Lung (tissue), 11 donors: ENCODE measurements at regions not wholly inside any gene's neighbourhood (a gene's known extent, or its start where the extent isn't known, plus 50 kb on each side); places are given as distances from the start of the nearest gene placed in this dataset.

Source experiments
- ATAC-seq: fragments of 200-7000 bp; cut with Tn5 transposase; one replicate; pipeline ENCODE4 v1.9.1; 2020; ENCODE audit warnings: moderate number of reproducible peaks; ENCODE audit not compliant: insufficient read depth, low FRiP score
- DNase-seq, 3 donors: peaks; one replicate each; pipeline ENCODE4 v3.0.0-alpha.2; 2013 to 2017
- H3K27ac ChIP-seq, 2 donors: one replicate each; pipeline ENCODE4 v1.5.1; 2013; ENCODE audit warnings: mild to moderate bottlenecking in 2 of 2, moderate library complexity in 2 of 2, control low read depth in 1 of 2, inconsistent platforms in 1 of 2, low read depth in 1 of 2, low read length in 1 of 2
- H3K27me3 ChIP-seq, 3 donors: one replicate each; pipeline ENCODE4 v1.5.1; 2013; ENCODE audit warnings: low read length in 2 of 3; ENCODE audit not compliant: control insufficient read depth in 3 of 3, insufficient read depth in 3 of 3
- H3K36me3 ChIP-seq, 4 donors: one replicate each; pipeline ENCODE4 v1.5.1; 2013; ENCODE audit warnings: low read length in 4 of 4, mild to moderate bottlenecking in 1 of 4, moderate library complexity in 1 of 4; ENCODE audit not compliant: control insufficient read depth in 4 of 4, insufficient read depth in 4 of 4
- H3K4me1 ChIP-seq, 5 donors: one replicate each; pipeline ENCODE4 v1.5.1; 2013; ENCODE audit warnings: low read length in 5 of 5, mild to moderate bottlenecking in 2 of 5, moderate library complexity in 1 of 5; ENCODE audit not compliant: control insufficient read depth in 5 of 5, insufficient read depth in 5 of 5
- H3K4me3 ChIP-seq: one replicate; pipeline ENCODE4 v1.5.1; 2013; ENCODE audit warnings: mild to moderate bottlenecking, control low read depth, moderate library complexity
- H3K9ac ChIP-seq, 2 donors: one replicate each; pipeline ENCODE4 v1.5.1; 2013; ENCODE audit warnings: low read length in 2 of 2, control low read depth in 1 of 2; ENCODE audit not compliant: insufficient read depth in 1 of 2
- H3K9me3 ChIP-seq, 4 donors: one replicate each; pipeline ENCODE4 v1.5.1; 2013; ENCODE audit warnings: low read length in 3 of 4, mild to moderate bottlenecking in 1 of 4, moderate library complexity in 1 of 4; ENCODE audit not compliant: control insufficient read depth in 4 of 4, insufficient read depth in 3 of 4
- CTCF ChIP-seq: IDR thresholded peaks from 2 replicates; pipeline ENCODE4 v1.5.1; 2012; ENCODE audit warnings: mild to moderate bottlenecking; ENCODE audit errors: control extremely low read depth, extremely low read depth
- WGBS, 2 donors: extraction: QIAGEN DNeasy Blood & Tissue Kit; methylation state at CpG; one replicate each; pipeline ENCODE4 v1.1.7; 2013; 5-methylcytosine and 5-hydroxymethylcytosine counted together
- donor health status: control.
- donor health status: control.
- donor health status: Bipolar disorder and iron deficiency.
- donor health status: healthy.
- donor health status: DM: yes; HTN: yes; CAD: no.

GRCh38 chr5:2621631-2622030 is 129.8 kb downstream of the IRX2 start:
- no peaks in the 10 kb centered on the region for H3K36me3 ChIP-seq
- H3K9ac ChIP-seq = no peak overlapping the region
- 82 to 86% methylated on average over 8 of the region's 8 CpGs for WGBS, 2 donors
- H3K27me3 ChIP-seq = peaks cover 2 to 3% (median 3%) of the 10 kb centered on the region in 3 donors
- H3K27ac ChIP-seq = no peak overlapping the region
- H3K4me3 ChIP-seq = no peak overlapping the region
- no peaks in the 10 kb centered on the region for H3K4me1 ChIP-seq
- no peak for TF ChIP-seq CTCF
- ATAC-seq (no peak), DNase-seq (no peak)
- peaks cover 0 to 4% (median 0%) of the 10 kb centered on the region in 4 donors for H3K9me3 ChIP-seq

- no peaks in the 10 kb centered on the region for H3K36me3 ChIP-seq
- WGBS, 2 donors = 73 to 80% methylated on average over 6 of the region's 6 CpGs
- no peaks in the 10 kb centered on the region for H3K4me1 ChIP-seq
- no peak for DNase-seq
- no peak overlapping the region for H3K4me3 ChIP-seq
- peaks cover 0 to 7% (median 5%) of the 10 kb centered on the region in 4 donors for H3K9me3 ChIP-seq
- H3K27me3 ChIP-seq = peaks cover 0 to 3% (median 2%) of the 10 kb centered on the region in 3 donors
- no peak overlapping the region for H3K27ac ChIP-seq
- no peak for ATAC-seq
- H3K9ac ChIP-seq = no peak overlapping the region
- no peak for TF ChIP-seq CTCF
These were observed 132.3 kb downstream of the IRX2 start for GRCh38 chr5:2619216-2619615.

GRCh38 chr5:2617461-2617860 is 134.0 kb downstream of the IRX2 start:
- peaks cover 0 to 3% (median 2%) of the 10 kb centered on the region in 3 donors for H3K27me3 ChIP-seq
- H3K27ac ChIP-seq = no peak overlapping the region
- peaks cover 0 to 7% (median 5%) of the 10 kb centered on the region in 4 donors for H3K9me3 ChIP-seq
- H3K36me3 ChIP-seq = no peaks in the 10 kb centered on the region
- ATAC-seq = no peak
- H3K4me1 ChIP-seq = no peaks in the 10 kb centered on the region
- no peak for DNase-seq
- H3K9ac ChIP-seq = no peak overlapping the region
- H3K4me3 ChIP-seq = no peak overlapping the region
- 83% methylated on average over 5 of the region's 5 CpGs for WGBS, 2 donors
- no peak for TF ChIP-seq CTCF

- Histone ChIP-seq H3K27ac (no peak overlapping the region), H3K9me3 (peaks cover 0 to 5% (median 4%) of the 10 kb centered on the region in 4 donors), H3K36me3 (no peaks in the 10 kb centered on the region), H3K9ac (no peak overlapping the region), H3K4me1 (no peaks in the 10 kb centered on the region), H3K4me3 (no peak overlapping the region), H3K27me3 (peaks cover 0 to 1% (median under 1%) of the 10 kb centered on the region in 3 donors)
- no peak for DNase-seq
- no peak for ATAC-seq
- no peak for TF ChIP-seq CTCF
- WGBS, 2 donors = 85 to 94% methylated on average over 4 of the region's 4 CpGs
These were observed 135.6 kb downstream of the IRX2 start for GRCh38 chr5:2615917-2616316.
